NK-92 treated with Interleukin-12 subunit alpha and Interleukin-12 subunit beta, amount 100 ng/mL, for 24 hours (cell line): ENCODE measurements at regions not wholly inside any gene's neighbourhood (a gene's known extent, or its start where the extent isn't known, plus 50 kb on each side); places are given as distances from the start of the nearest gene placed in this dataset.

ENCODE experiments used
- DNase-seq: peaks from one replicate; lab custom pipeline; 2025; lab: John Stamatoyannopoulos, UW

DNA sequence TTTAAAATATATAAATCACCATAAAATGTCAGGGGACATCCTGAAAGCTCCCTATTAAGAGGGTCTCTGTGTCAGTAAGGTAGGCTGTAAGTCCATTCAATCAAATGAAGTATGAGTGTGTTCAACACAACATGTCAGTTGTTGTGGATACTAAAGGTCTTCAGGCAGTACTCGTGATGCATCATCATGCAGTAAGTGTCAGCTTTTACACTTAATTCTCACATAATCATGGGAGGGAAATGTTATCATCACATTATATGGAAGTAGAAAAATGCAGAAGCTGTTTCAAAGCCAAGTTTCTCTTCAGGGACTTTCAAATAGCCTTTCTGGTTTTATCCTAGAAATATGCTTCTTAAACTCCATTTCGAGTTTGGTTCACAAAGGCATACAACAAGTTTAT, 477.1 kb upstream of the ID2 start:
- DNase-seq = no peak

DNA sequence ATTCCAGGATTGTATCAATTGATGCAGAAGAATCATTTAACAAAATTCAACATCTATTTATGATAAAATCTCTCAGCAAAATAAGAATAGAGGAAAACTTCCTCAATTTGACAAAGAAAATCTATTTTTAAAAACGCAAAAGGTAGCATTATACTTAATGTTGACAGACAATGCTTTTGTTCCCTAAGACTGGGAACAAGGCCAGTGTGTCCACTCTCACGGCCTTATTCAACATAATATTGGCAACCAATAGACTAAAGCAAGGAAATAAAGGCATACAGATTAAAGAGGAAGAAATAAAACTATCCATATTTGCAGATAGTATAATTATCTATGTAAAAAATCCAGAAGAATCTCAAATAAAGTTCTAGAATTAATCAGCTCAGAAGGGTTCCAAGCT, 472.4 kb upstream of the ID2 start:
- no peak for DNase-seq

- DNase-seq = no peak
Observed at GRCh38 chr2:8211384-8211783, 470.5 kb upstream of the ID2 start.

GRCh38 chr2:8212239-8212638, 469.6 kb upstream of the ID2 start:
- no peak for DNase-seq

GRCh38 chr2:8214036-8214615, 467.7 kb upstream of the ID2 start:
- no peak for DNase-seq

- no peak for DNase-seq
Observed at GRCh38 chr2:8215159-8215863, 466.5 kb upstream of the ID2 start.

DNA sequence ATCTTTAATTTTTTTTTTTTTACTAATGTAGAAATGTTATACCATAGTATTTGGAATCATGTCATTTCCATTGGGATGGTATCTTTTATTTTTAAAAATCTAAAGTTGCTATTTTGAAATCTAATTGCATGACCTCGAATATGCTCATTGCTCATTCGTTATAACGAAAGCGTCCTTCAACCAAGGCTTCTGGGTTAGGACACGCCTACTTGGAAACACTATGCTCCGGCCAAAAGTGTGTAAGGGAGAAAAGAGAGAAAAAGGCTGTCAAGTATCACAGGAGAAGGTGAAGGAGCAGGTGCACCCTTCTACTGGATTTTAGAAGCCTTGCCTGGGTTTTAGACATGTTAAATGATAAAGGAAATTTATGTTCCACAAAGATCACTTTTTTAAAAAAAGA, 465.9 kb upstream of the ID2 start:
- no peak for DNase-seq

DNA sequence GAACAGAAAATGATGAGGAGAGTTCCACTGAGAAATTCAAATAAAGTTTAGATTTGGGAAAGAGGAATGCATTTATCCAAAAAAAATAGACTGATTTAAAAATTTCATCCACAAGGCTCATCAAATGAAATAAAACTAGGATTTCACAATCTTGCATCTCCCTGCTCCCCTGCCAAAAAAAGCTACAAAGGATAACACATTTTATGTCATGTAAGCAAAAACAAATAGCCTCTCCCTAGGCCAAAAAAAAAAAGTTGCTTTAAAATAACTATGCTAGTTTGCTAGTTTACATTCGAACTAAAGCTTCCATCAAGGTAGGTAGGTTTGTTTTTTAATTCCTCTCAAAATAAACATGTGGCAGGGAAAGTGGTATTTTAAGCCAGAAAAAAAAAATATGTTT, 465.5 kb upstream of the ID2 start:
- no peak for DNase-seq

GRCh38 chr2:8217468-8218030, 464.3 kb upstream of the ID2 start:
- no peak for DNase-seq

- no peak for DNase-seq
Observed at GRCh38 chr2:8219096-8219495, 462.8 kb upstream of the ID2 start.

DNA sequence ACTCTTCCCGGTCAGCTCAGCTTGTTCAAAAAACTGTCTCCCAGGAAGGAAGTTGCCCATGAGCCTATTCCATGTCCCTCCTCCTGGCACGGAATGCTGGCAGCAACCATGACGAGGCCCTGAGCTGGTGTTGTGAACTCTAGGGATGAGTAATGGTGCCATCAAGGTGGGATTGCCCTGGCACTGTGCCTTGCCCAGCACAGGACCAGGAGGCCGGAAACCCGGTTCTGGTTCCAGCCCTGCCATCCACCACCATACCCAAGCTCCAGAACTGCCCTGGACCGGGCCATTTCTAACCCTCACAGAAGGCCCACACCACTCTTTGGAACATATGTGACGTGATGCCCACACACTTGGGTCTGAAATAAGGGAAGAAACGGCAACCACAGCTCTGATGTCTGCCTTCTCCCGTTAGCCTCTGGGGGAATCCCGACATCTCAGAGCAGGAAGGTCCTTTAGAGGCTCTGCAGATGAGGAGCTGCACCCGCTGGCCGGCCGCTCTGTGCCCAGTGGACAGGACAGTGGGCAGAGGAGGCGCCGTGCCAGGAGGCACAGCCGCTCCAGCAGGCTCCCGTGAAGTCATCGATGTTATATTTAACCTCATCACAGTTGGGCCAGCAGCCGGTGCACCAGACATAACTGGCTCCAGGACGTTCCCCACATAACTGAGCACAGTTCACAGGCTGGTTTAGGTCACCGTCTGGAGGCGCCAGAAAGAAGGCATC, 462.1 kb upstream of the ID2 start:
- DNase-seq = no peak

GRCh38 chr2:8222979-8223694, 458.7 kb upstream of the ID2 start:
- DNase-seq = no peak

DNA sequence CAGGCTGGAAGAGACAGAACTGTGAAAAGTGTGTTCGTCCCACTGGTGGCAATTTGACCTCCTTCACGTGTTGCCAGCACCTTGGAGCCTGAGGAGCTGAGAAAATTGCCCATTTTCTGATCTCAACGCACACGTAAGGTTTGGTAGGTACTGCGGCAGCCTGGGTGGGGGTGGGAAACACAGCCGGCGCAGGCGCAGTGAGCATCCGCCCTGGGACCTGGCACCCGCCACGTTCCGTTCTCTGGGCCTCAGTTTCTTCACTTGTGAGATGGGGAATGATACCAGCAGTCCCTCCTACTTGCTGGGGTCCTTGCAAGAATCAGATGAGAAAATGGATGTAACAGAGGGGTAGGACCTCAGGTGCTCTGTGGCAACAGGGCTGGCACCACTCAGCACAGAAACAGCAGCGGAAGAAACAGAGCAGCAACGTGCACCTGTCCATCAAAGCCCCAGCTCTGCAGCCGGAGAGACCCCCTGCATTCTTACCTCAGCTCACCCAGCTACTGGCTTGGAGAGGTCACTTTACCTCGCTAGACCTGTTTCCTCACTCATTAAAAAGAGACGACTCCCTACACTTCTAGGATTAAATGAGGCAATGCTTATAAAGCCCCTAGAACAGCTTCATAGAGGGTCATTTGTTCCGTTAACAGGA, 458.0 kb upstream of the ID2 start:
- DNase-seq = no peak

- no peak for DNase-seq
Observed at GRCh38 chr2:8224347-8225190, 457.3 kb upstream of the ID2 start.

DNA sequence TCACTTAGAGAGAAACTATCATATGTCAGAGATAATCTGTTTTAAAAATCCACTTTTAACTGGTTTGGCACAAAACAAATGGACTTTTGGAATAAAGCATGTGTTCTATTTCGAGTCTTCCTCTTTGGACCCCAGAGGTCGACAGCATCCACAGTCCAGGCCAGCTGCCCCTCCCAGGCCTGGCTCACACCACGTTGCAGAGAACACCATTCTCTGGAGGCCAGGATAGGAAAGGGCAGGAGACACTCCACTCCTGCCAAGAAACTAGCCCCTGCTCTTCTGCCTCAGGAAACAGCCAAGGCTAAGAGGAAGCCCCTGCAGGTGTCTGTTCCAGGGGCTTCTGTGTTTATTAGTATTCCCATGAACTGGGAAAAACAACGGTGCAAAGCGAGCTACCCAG, 456.6 kb upstream of the ID2 start:
- no peak for DNase-seq

- no peak for DNase-seq
Observed at GRCh38 chr2:8225798-8226197, 456.1 kb upstream of the ID2 start.

GRCh38 chr2:8229546-8229986, 452.3 kb upstream of the ID2 start:
- DNase-seq = peak; percentile 8

DNA sequence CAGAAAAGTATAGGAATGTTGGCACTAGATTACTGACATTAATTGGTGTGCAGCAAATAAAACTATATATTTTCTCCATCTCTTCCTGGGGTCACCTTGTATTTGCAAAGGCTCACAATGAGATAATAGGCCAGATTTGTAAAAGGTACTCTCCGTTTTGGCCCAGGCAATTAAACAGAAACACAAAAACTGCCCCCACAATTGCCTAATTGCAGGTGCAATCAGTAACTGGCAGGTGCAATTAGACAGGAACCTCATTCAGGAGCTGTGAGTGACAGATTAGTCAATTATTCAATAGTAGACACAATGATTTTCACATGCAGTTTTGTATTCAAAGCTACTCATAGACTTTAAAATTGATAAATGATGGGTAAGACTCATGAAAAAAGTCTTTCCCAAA, 451.4 kb upstream of the ID2 start:
- no peak for DNase-seq

GRCh38 chr2:8231902-8232301, 450.0 kb upstream of the ID2 start:
- DNase-seq = no peak

DNA sequence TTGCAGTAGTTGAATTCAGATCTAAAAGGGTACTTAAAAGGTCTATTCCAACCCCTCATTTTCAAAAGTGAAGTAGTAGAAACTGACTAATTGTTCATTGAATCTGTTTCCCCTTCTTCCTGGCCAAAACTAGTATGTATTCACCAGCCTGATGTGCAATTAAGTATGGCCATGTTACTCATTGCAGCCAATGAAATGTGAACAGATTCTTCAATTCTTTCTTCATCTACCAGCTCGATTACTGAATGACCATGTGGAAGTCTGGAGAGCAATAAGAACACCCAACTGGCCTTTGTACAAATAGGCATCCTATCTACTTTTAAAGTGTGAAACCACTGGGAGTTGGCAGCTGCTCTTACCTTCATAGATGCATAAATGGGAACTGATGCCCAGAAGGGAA, 449.0 kb upstream of the ID2 start:
- DNase-seq = no peak

DNA sequence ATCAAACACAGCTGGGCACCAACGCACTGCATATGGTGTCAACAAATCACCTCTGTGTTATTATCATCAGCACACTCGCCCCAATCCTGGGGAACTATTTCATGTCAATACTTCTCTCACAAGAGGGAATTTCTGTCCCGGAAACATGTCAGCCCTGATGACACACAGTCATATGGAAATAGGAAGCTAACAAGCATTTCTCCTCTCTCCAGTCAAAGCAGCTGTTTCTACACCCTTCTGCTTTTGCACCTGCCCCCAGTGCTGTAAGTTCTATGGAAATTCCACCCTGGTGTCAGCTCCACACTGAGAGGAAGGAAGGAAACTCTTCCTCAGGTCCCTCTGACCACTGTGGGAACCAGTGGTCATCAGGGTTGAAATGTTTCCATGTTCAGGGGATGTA, 447.6 kb upstream of the ID2 start:
- DNase-seq = no peak
